ENCODE measurements at regions not wholly inside any gene's neighbourhood (a gene's known extent, or its start where the extent isn't known, plus 50 kb on each side); places are given as distances from the start of the nearest gene placed in this dataset.

DNA sequence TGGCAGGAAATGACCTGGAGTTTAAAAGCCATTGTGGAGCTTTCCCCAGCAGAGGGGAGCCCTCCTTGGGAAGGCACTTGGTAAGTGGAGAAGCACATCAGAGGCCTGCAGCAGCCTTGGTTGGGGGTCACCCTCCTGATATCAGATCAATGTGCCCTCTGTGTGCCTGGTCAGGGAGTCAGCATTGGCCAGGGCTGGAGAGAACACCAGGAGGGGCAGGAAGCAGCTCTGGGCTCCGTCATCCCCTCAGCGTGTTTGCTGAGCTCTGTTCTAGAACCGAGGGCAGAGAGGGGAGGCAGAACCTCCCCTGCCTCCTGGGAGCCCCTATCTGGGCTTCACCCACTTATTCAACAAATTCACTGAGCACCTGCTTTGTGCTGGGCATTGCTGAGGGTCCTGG lies 846.0 kb downstream of the TBC1D22A start:
- in situ Hi-C loops (cut with MboI; ENCODE audit: low sequenced_read_pairs): no loop called here

DNA sequence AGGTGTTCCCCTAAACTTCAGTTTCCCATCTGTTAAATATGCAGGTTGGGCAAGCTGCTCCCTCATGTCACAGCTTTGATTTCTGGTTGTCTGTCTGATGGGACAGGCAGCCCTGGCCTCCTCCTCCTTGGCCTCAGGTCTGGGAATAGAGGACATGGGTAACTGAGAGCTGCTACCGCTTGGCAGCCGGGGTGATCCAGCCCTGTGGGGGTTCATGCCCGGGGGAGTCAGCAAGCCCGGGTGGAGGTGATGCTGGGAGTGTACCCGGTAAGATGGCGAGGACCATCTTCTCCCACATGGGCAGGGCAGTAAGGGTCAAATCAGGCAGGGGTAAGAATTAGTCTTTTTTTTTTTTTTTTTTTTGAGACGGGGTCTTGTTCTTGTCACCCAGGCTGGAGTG lies 845.0 kb downstream of the TBC1D22A start:
- in situ Hi-C loops (cut with MboI; ENCODE audit: low sequenced_read_pairs): no loop called here

DNA sequence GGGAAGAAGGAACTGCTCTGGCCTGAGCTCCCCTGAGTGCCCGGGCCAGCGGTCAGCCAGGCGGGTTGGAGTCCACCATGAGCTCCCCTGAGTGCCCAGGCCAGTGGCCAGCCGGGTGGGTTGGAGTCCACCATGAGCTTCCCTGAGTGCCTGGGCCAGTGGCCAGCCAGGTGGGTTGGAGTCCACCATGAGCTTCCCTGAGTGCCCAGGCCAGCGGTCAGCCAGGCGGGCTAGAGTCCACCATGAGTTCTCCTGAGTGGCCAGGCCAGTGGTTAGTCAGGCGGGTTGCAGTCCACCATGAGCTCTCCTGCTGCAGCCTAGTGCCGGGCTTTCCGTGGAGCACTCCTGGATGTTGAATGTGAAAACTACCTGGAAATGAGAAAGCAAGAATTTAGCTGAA lies 844.0 kb downstream of the TBC1D22A start:
- in situ Hi-C loops (cut with MboI; ENCODE audit: low sequenced_read_pairs): no loop called here

DNA sequence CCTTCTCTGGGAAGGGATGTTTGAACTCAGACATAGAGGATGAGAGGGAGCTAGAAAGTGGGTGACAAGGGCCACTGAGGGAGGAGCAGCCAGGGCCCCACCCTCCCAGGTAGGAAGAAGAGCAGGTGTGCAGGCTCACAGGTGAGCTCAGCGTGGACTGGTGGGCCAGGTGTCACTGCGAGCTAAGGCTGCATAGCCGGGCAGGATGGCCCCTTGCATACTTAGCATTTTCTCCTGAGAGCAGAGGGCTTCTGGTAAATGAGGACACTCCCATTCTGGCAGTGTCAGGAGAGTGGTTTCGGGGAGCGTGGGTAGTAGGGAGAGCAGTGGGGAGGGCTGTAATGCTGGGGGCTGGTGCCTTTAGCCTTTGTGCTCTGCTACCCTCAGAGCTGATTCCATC lies 843.4 kb downstream of the TBC1D22A start:
- in situ Hi-C loops (cut with MboI; ENCODE audit: low sequenced_read_pairs): no loop called here

DNA sequence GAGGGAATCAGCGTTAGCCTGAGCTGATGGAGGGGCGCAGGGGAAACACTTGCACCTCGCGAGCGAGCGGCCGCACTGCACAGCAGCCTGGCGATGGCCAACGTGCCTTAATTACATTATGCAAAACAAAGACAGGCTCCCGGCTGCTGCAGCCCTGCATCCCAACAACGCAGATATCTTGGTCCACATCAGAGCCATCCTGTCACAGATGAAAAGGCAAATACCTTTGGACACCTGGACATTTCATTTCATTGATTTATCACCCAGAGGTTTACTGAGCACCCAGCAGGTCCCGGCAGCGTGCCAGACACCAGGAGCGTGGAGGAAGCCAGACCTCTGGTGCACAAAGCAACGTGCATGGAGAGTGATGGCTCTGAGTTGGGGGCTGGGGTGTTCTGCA lies 843.0 kb downstream of the TBC1D22A start:
- in situ Hi-C loops (cut with MboI; ENCODE audit: low sequenced_read_pairs): no loop called here

GRCh38 chr22:47604563-47604962 lies 842.1 kb downstream of the TBC1D22A start:
- in situ Hi-C loops (cut with MboI; ENCODE audit: low sequenced_read_pairs): no loop called here

DNA sequence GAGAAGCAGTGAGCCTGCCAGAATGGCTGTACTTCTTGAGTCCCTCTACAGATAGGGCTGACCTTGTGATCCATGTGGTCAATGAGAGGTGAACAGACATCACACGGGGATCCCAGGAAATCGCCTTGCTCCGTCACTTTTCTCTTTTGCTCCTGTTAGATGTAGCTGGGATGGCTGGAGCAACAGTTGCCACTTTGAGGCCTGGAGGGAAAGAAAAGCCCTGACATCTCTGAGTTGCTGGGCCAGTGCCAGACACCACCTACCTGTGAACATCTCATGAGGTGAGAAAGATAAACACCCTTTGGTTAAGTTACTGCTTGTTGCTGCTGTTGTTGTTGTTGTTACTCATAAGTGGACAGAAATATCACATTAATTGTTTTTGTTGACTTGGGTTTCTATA lies 840.3 kb downstream of the TBC1D22A start:
- in situ Hi-C loops (cut with MboI; ENCODE audit: low sequenced_read_pairs): no loop called here

GRCh38 chr22:47601666-47602065 lies 839.2 kb downstream of the TBC1D22A start:
- in situ Hi-C loops (cut with MboI; ENCODE audit: low sequenced_read_pairs): no loop called here

DNA sequence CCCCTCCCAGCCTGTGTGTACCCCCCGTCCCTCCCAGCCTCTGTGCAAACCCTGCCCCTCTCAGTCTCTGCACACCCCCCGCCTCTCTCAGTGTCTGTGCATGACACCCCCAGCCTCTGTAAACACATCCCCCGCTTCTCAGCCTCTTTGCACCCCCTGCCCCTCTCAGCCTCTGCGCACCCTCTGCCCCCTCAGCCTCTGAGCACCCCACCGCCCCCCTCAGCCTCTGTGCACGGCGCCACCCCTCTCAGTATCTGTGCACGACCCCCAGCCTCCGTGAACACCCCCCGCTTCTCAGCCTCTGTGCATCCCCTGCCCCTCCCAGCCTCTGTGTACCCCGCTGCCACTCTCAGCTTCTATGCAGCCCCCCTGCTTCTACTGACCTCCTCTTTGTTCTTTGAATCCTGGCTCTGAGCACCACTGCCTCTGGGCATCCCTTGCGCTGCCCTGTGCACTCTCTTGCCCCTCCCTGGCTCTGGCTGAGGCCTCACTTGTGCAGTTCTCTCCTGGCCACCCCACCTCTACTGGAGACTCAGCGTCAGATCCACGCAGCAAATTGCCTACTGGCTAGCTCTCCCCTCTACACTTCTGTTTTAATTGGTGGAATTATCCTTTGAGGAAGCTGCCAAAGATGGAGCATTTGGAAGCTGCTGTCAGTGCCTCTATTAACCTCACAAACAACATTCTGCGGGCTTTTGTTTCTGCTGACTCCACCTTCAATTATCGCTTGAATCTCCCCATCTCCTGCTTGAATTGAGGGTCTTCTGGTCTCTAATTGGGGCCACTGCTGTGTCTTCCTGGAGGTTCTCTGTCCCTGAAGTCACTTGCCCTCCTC lies 838.6 kb downstream of the TBC1D22A start:
- in situ Hi-C loops (cut with MboI; ENCODE audit: low sequenced_read_pairs): no loop called here

DNA sequence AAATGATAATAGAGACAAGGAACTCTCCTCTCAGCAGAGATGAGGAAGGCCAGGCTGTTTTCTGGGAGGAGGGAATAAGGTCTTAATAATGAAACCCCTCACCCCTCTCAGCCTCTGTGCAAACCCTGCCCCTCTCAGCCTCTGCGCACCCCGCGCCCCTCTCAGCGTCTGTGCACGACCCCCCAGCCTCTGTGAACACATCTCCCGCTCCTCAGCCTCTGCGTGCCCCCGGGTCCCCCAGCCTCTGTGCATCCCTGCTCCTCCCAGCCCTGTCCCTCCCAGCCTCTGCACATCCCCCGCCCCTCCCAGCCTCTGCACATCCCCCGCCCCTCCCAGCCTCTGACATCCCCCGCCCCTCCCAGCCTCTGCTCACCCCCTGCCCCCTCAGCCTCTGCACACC lies 837.8 kb downstream of the TBC1D22A start:
- in situ Hi-C loops (cut with MboI; ENCODE audit: low sequenced_read_pairs): no loop called here

DNA sequence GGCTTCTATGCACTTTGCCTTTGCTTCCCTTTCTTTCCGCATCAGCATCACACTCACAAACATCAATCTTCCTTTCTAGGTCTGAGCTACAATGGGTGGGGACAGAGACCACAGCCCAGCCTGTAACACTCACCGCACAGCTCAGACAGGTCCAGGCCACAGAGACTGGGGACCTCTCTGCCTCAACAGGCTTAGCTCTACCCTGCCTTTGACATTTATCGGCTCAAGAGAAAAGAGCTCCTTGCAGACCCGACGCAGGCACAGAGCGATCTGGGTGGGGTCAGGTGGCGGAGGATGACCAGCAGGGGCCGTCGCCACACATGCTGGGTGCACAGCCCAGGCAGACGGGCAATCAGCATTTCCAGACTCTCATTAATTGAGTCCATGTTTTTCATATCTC lies 837.3 kb downstream of the TBC1D22A start:
- in situ Hi-C loops (cut with MboI; ENCODE audit: low sequenced_read_pairs): no loop called here

DNA sequence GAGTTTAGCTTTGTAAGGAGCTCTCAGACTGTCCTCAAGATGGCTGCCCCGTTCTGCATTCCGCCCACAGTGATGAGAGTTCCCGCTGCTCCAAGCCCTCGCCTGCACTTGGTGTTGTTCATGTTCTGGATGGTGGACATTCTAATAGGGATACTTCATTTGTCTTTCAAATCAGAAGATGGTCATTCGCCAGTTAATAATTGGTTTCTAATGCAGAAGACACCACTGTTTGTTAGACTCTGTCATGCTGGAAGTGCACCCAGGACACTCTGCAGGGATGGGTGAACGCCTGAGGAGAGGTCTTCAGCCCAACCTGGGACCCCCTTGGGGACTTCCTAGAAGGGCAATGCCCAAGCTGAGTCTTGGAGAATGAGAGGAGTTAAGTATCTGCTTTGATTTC lies 836.4 kb downstream of the TBC1D22A start:
- in situ Hi-C loops (cut with MboI; ENCODE audit: low sequenced_read_pairs): no loop called here

DNA sequence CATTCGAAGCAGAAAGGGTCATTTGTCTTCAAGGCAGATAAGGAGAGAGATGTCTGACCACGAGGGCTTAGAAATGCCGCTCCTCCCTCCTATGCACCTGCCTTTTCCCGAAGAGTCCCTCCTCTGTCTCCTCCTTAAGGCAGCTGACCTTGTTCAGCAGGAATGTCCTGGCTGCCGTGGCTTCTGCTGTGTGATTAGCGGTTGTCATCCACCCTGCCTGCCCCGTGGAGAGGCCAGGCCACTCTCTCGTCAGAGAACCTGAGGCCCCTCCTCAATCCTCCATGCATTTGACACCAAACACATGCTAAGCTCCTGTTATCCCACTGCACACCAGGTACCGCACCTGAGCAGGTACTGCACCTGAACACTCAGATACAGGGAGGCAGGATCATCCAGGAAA lies 834.6 kb downstream of the TBC1D22A start:
- in situ Hi-C loops (cut with MboI; ENCODE audit: low sequenced_read_pairs): no loop called here

GRCh38 chr22:47596176-47596690 lies 833.8 kb downstream of the TBC1D22A start:
- in situ Hi-C loops (cut with MboI; ENCODE audit: low sequenced_read_pairs): no loop called here

GRCh38 chr22:47594836-47595521 lies 832.5 kb downstream of the TBC1D22A start:
- in situ Hi-C loops (cut with MboI; ENCODE audit: low sequenced_read_pairs): no loop called here

GRCh38 chr22:47593911-47594311 lies 831.5 kb downstream of the TBC1D22A start:
- in situ Hi-C loops (cut with MboI; ENCODE audit: low sequenced_read_pairs): no loop called here

DNA sequence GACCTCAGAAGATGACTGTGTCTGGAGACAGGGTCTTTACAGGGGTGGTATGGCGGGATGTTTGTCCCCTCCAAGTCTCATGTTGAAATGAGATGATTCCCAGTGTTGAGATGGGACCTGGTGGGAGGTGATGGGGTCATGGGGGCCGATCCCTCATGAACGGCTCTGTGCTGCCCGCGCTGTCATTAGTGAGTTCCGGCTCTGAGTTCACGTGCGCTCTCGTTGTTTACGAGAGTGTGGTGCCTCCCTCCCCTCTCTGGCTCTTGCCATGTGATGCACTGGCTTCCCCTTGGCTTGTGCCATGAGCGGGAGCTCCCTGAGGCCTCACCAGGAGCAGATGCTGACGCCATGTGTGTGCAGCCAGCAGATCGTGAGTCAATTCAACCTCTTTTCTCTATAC lies 830.8 kb downstream of the TBC1D22A start:
- in situ Hi-C loops (cut with MboI; ENCODE audit: low sequenced_read_pairs): no loop called here

DNA sequence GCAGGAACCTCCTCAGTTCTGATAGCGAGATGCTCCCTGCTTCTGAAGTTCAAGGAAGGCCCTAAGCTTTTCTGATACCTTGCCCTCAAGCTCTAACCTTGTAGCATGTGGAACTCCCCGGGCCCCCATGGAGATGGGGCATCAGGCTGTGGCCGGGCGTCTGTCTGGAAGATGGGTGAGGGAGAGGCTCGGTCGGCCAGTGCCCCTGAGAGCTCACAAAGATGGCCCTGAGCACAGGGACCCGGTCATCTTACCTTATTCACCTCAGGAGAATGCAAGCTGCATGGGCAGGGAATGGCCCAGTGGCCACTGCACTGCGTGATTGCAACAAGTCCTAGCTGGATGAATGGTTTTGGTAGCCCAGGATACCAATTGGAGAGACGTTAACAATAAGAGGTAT lies 830.3 kb downstream of the TBC1D22A start:
- in situ Hi-C loops (cut with MboI; ENCODE audit: low sequenced_read_pairs): no loop called here

DNA sequence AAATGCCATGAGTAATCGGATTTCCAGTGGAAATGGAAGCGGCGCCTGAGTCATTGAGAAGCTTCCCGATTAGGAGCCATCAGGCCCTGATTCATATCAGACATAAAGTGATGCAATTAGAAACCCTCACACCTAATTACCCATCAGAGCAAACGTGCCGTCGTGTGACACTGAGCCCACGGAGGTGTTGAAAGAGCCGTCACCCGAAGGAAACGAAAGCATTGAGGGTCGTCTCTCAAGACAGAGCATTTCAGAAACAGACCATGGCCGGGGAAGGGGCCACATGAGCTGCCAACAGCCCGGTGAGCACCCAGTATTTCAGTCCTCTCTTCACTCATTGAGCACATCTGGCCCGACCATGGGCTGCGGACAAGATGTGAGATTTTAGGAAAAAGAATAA lies 829.3 kb downstream of the TBC1D22A start:
- in situ Hi-C loops (cut with MboI; ENCODE audit: low sequenced_read_pairs): no loop called here

DNA sequence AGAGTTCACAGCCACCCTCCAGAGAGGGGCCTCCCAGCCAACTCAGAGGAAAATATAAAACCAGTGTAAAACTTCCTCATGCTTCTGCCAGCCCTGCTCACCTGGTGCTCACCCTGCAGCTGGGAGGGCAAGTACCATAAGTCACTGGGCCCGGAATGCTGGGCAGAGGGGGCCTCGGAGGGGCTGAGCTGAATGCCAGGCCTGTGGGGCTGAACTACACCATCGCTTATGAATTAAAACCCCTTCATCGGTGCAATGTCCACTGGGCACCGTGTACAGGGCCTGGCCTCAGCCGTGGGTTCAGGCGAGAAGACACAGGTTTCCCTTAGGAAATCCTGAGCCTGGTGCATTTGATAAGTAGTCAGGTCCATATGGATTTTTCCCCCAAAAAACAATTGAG lies 828.6 kb downstream of the TBC1D22A start:
- in situ Hi-C loops (cut with MboI; ENCODE audit: low sequenced_read_pairs): no loop called here

DNA sequence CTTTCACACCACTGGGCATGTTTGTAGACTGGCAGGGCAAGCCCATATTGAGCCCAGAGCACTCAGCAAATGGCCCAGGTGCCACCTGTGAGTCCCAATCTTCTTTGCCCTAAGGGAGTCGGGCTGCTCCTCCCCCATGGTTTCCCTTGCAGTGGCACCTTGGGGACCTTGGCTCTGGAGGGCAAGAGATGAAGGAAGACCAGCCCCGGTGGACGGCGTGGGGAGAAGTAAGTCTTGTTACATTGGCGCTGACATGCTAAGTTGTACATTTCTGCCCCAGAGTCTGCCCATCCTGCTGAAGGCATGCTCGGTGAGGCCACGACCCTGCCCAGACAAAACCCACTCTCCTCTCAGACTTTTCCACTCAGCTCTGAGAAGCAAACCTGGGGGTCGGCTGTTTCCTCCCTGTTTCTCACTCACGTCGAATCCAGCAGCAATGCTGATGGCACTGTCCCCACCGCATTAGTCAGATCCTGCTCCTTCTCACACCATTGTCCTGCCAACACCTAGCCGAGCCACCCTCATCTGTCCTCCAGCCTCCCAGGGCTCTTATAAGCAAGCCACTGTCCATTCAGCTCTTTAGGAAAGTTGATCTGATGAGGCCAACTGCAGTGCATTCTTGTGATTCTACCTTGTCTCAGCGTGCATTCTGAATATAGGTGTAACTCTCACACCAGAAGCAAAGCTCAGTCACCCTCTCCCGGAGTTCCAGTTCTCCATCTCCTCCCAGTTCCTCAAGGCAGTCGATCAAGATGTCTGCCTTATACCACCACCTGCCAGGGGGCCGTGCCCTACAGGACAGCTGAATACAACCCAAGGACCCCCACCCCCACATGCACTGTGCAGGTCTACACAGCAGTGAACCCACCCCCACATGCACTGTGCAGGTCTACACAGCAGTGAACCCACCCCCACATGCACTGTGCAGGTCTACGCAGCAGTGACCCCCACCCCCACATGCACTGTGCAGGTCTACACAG lies 827.1 kb downstream of the TBC1D22A start:
- in situ Hi-C loops (cut with MboI; ENCODE audit: low sequenced_read_pairs): no loop called here
